GM12878 (cell line): ENCODE measurements at regions not wholly inside any gene's neighbourhood (a gene's known extent, or its start where the extent isn't known, plus 50 kb on each side); places are given as distances from the start of the nearest gene placed in this dataset.
"Not testable (repeated sequence)": the region's sequence is repeated elsewhere in the genome, so short reads cannot be mapped to it uniquely, and the experiment has no call there.

Source experiments
- ATAC-seq: fragments of 200-7000 bp; cut with Tn5 transposase; 3 replicates; pipeline ENCODE4 v1.9.1; 2020; ENCODE audit warnings: mild to moderate bottlenecking, moderate library complexity
- BruUV-seq: library from RNA; stranded (reverse); fragments of 400-500 nt; replicated peaks from 2 replicates; lab custom pipeline; 2021; lab: Mats Ljungman, UMichigan
- CTCF ChIA-PET: fragments of 300-600 bp; sonication (Branson Sonifier 250); formaldehyde crosslinking; extraction: SDS; loops from one replicate; lab custom pipeline; 2021; ENCODE audit warnings: inconsistent platforms; lab: Yijun Ruan, JAX
- POLR2A ChIA-PET: fragments of 350-600 bp; formaldehyde crosslinking; extraction: SDS; loops from one replicate; lab custom pipeline; 2021; ENCODE audit warnings: inconsistent platforms; lab: Charles Lee
- RAD21 ChIA-PET: fragments of 300-600 bp; sonication (Branson Sonifier 250); formaldehyde crosslinking; loops from one replicate; lab custom pipeline; 2023; ENCODE audit warnings: antibody characterized with exemption; ENCODE audit not compliant: unreplicated experiment; lab: Charles Lee
- SMC1A ChIA-PET: fragments of 300-600 bp; sonication (Branson Sonifier 250); formaldehyde crosslinking; loops from one replicate; lab custom pipeline; 2023; ENCODE audit not compliant: unreplicated experiment, uncharacterized antibody; lab: Charles Lee
- DNase-seq: peaks from one replicate; pipeline ENCODE4 v3.0.0-alpha.2; 2011; ENCODE audit warnings: low read depth, low spot score
- FAIRE-seq: peaks from 3 replicates; lab custom pipeline; 2011; peaks lifted over from hg19 to GRCh38; lab: Jason Lieb, UNC
- H2AFZ ChIP-seq: 2 replicates; pipeline ENCODE4 v1.6.0; 2011; ENCODE audit warnings: low read depth, low read length, control low read depth; ENCODE audit not compliant: control insufficient read depth
- H3K27ac ChIP-seq: 2 replicates; pipeline ENCODE4 v1.5.1; 2011; ENCODE audit warnings: control low read depth; ENCODE audit not compliant: control insufficient read depth, insufficient read depth
- H3K27me3 ChIP-seq, 2 experiments: replicated peaks in 1 of 2; 2 replicates each; pipeline versions ENCODE4 v1.6.0 to v1.6.1; 2011; ENCODE audit warnings: low read length in 1 of 2; ENCODE audit not compliant: control insufficient read depth in 2 of 2, insufficient read depth in 2 of 2
- H3K36me3 ChIP-seq, 2 experiments: 2 replicates each; pipeline ENCODE4 v1.5.1; 2011; ENCODE audit warnings: low read length in 1 of 2; ENCODE audit not compliant: control insufficient read depth in 2 of 2, insufficient read depth in 2 of 2
- H3K4me1 ChIP-seq: 2 replicates; pipeline ENCODE4 v1.6.1; 2011; ENCODE audit warnings: mild to moderate bottlenecking, low read length, moderate library complexity, mixed read lengths; ENCODE audit not compliant: control insufficient read depth, insufficient read depth
- H3K4me2 ChIP-seq: 2 replicates; pipeline ENCODE4 v1.6.0; 2011; ENCODE audit warnings: control low read depth; ENCODE audit not compliant: control insufficient read depth, insufficient read depth
- H3K4me3 ChIP-seq: fragments of 200-600 bp; sonication (generic); 2 replicates; pipeline ENCODE4 v1.5.1; 2016
- H3K79me2 ChIP-seq: 2 replicates; pipeline ENCODE4 v1.6.0; 2011; ENCODE audit warnings: low read length; ENCODE audit not compliant: control insufficient read depth, insufficient read depth
- H3K9ac ChIP-seq: 2 replicates; pipeline ENCODE4 v1.8.0; 2011; ENCODE audit warnings: low read length, control low read depth, mixed read lengths; ENCODE audit not compliant: control insufficient read depth, insufficient read depth
- H3K9me3 ChIP-seq: replicated peaks from 3 replicates; pipeline ENCODE4 v1.5.1; 2011; ENCODE audit warnings: mild to moderate bottlenecking, low read length; ENCODE audit not compliant: control insufficient read depth, insufficient read depth
- H4K20me1 ChIP-seq: 2 replicates; pipeline ENCODE4 v1.6.0; 2011; ENCODE audit not compliant: control insufficient read depth, insufficient read depth
- WGBS: methylation state at CpG from one replicate; pipeline ENCODE4 v1.1.6; 2016; ENCODE audit warnings: low lambda C conversion rate; ENCODE audit not compliant: insufficient replicate concordance, insufficient coverage; ENCODE audit errors: missing lambda C conversion rate; 5-methylcytosine and 5-hydroxymethylcytosine counted together
- in situ Hi-C: fragments of 300-500 bp; cut with MboI; formaldehyde crosslinking; loops from 9 replicates; pipeline ENCODE4 v1.14.3; 2018; ENCODE audit warnings: mixed read lengths
- intact Hi-C: fragments of 100-400 bp; cut with micrococcal nuclease; formaldehyde crosslinking; loops from one replicate; pipeline ENCODE4 v1.14.2; 2022; ENCODE audit not compliant: unreplicated experiment

- CTCF ChIA-PET, BruUV-seq, H3K4me3 ChIP-seq, H3K79me2 ChIP-seq, DNase-seq, H3K27me3 ChIP-seq, RAD21 ChIA-PET, H4K20me1 ChIP-seq, POLR2A ChIA-PET, intact Hi-C loops, H3K36me3 ChIP-seq, in situ Hi-C loops, ATAC-seq, H3K9ac ChIP-seq, H3K9me3 ChIP-seq, SMC1A ChIA-PET, H3K4me2 ChIP-seq, H2AFZ ChIP-seq, H3K4me1 ChIP-seq, H3K27ac ChIP-seq, FAIRE-seq: not testable (repeated sequence)
- 10% methylated on average over 7 of the region's 7 CpGs for WGBS
Measured at GRCh38 chr2:111526041-111526639, 357.9 kb downstream of the ANAPC1 start.

DNA sequence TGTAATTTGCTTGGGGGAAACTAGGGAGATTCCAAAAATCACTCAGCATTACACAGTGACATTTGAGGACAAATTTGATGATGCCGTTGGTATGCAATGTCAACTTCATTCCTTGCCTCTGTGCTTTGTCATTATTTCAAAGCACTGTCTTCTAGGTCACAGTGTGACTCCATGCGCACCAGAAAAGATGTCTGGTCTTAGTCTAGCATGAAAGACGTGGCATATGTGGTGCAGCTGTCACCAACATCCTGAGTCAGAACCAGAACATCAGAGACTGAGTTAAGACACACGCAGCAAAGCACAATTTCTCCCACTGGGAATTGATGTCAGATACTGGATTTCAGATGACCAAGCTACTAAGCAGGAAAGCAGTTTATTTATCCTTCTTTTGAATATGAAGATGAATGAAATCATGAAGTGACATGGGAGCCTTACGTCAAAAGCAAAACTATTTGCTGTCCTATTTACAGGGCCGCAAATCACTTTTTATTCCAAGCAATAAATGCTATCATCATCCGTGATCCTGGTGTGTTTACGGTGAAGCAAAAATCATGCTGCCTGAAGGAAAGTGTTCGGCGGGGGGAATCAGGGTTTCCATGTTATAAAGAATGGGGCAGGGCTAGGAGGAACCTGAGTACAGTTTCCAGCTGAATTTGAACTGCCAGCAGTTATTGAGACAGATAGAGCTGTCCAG is 356.1 kb downstream of the ANAPC1 start:
- WGBS = 60% methylated on average over 6 of the region's 10 CpGs
- H2AFZ ChIP-seq, SMC1A ChIA-PET, H3K27ac ChIP-seq, in situ Hi-C loops, H3K9me3 ChIP-seq, H3K36me3 ChIP-seq, FAIRE-seq, ATAC-seq, H3K27me3 ChIP-seq, POLR2A ChIA-PET, H3K9ac ChIP-seq, H4K20me1 ChIP-seq, H3K79me2 ChIP-seq, BruUV-seq, CTCF ChIA-PET, H3K4me3 ChIP-seq, H3K4me1 ChIP-seq, intact Hi-C loops, DNase-seq, RAD21 ChIA-PET, H3K4me2 ChIP-seq: not testable (repeated sequence)

GRCh38 chr2:111529022-111529421 is 355.0 kb downstream of the ANAPC1 start:
- FAIRE-seq, RAD21 ChIA-PET, ATAC-seq, POLR2A ChIA-PET, H3K4me1 ChIP-seq, H3K79me2 ChIP-seq, H3K9me3 ChIP-seq, H3K4me3 ChIP-seq, H3K27ac ChIP-seq, H3K27me3 ChIP-seq, H3K4me2 ChIP-seq, SMC1A ChIA-PET, in situ Hi-C loops, BruUV-seq, CTCF ChIA-PET, H3K36me3 ChIP-seq, H2AFZ ChIP-seq, DNase-seq, intact Hi-C loops, H4K20me1 ChIP-seq, H3K9ac ChIP-seq: not testable (repeated sequence)
- WGBS = 65% methylated on average over 3 of the region's 4 CpGs

DNA sequence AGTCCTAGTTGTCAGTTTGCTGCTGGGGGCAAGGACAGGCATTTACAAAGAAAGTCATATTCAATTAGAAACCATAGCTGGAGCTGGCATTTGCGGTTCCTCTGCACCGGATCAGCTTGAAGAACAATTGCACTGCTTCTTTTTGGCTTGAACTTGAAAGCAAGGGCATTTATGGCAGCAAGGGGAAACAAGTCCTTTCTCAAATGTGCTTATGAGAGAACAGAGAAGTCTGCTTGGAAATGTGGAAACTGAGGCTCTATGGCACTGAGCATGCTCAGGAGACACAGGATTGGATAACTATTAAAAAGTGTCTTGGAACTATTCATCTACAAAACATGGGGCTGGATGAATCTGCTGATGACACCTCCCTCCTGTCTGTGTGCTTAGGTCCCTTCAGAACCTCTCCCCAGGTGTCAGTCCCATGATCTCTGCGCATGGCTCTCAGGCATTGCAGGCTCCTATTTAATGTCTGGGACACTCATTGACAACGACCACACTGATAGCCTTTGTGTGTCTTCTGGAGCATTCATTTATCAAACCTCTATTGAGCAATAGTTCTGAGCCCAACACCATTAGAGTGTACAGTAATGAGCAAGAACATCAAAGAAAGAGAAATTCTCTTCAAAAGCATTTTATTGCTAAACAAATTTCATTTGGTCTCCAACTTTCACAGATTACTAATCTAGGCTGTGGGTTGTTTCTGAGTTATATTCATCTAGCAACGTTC is 353.6 kb downstream of the ANAPC1 start:
- POLR2A ChIA-PET, H3K4me3 ChIP-seq, DNase-seq, FAIRE-seq, H3K4me1 ChIP-seq, H3K27me3 ChIP-seq, H3K4me2 ChIP-seq, BruUV-seq, H3K9me3 ChIP-seq, RAD21 ChIA-PET, SMC1A ChIA-PET, H4K20me1 ChIP-seq, intact Hi-C loops, H3K9ac ChIP-seq, H3K36me3 ChIP-seq, H3K27ac ChIP-seq, CTCF ChIA-PET, ATAC-seq, in situ Hi-C loops, H2AFZ ChIP-seq, H3K79me2 ChIP-seq: not testable (repeated sequence)
- 33% methylated on average over 3 of the region's 5 CpGs for WGBS
